Spleen (tissue), 11 donors: ENCODE measurements at regions not wholly inside any gene's neighbourhood (a gene's known extent, or its start where the extent isn't known, plus 50 kb on each side); places are given as distances from the start of the nearest gene placed in this dataset.
"Not testable (repeated sequence)": the region's sequence is repeated elsewhere in the genome, so short reads cannot be mapped to it uniquely, and the experiment has no call there.

Source experiments
- DNase-seq: peaks from one replicate; pipeline ENCODE4 v3.0.0-alpha.2; 2020
- H3K27ac ChIP-seq, 8 donors: fragments of 200-600 bp; sonication (generic) in 7 of 8; 1 replicate in 4 of 8; 2 replicates in 4 of 8; pipeline versions ENCODE4 v1.5.0 to v1.8.0; 2016 to 2021; ENCODE audit warnings: inconsistent platforms in 4 of 8, mild to moderate bottlenecking in 4 of 8, moderate library complexity in 1 of 8
- H3K27me3 ChIP-seq, 7 donors: fragments of 200-600 bp; sonication (generic) in 6 of 7; replicated peaks in 1 of 7; 1 replicate in 4 of 7; 2 replicates in 3 of 7; pipeline versions ENCODE4 v1.5.0 to v1.8.0; 2016 to 2021; ENCODE audit warnings: inconsistent platforms in 3 of 7, mild to moderate bottlenecking in 1 of 7
- H3K36me3 ChIP-seq, 6 donors: fragments of 200-600 bp; sonication (generic) in 5 of 6; 1 replicate in 4 of 6; 2 replicates in 2 of 6; pipeline versions ENCODE4 v1.5.0 to v1.8.0; 2016 to 2021; ENCODE audit warnings: inconsistent platforms in 2 of 6
- H3K4me1 ChIP-seq, 6 donors: fragments of 200-600 bp; sonication (generic) in 5 of 6; 1 replicate in 3 of 6; 2 replicates in 3 of 6; pipeline versions ENCODE4 v1.5.0 to v1.8.0; 2016 to 2021; ENCODE audit warnings: inconsistent platforms in 3 of 6
- H3K4me3 ChIP-seq, 8 donors: fragments of 200-600 bp; sonication (generic) in 7 of 8; 1 replicate in 4 of 8; 2 replicates in 4 of 8; pipeline versions ENCODE4 v1.5.0 to v1.8.0; 2016 to 2021; ENCODE audit warnings: inconsistent platforms in 4 of 8, mild to moderate bottlenecking in 4 of 8, moderate library complexity in 2 of 8
- H3K9me3 ChIP-seq, 8 donors: fragments of 200-600 bp; sonication (generic) in 7 of 8; 1 replicate in 4 of 8; 2 replicates in 4 of 8; pipeline versions ENCODE4 v1.5.0 to v1.8.0; 2016 to 2021; ENCODE audit warnings: inconsistent platforms in 4 of 8
- POLR2A ChIP-seq, 3 donors: fragments of 450-650 bp; IDR thresholded peaks; one replicate each; pipeline ENCODE4 v1.5.1; 2017; ENCODE audit warnings: antibody characterized with exemption in 3 of 3, mild to moderate bottlenecking in 1 of 3
- POLR2AphosphoS5 ChIP-seq, 3 donors: sonication (generic); formaldehyde crosslinking; IDR thresholded peaks; one replicate each; pipeline ENCODE4 v1.5.1; 2017; ENCODE audit warnings: antibody characterized with exemption in 3 of 3
- WGBS, 5 donors: extraction: QIAGEN DNeasy Blood & Tissue Kit in 3 of 5; methylation state at CpG; one replicate each; pipeline versions ENCODE4 v1.1.5 to v1.1.7; 2013 to 2018; 5-methylcytosine and 5-hydroxymethylcytosine counted together
- intact Hi-C: fragments of 100-400 bp; cut with DNase I; formaldehyde crosslinking; loops from one replicate; pipeline ENCODE4 v1.15.0; 2023; ENCODE audit warnings: low total_unique reads
- TF ChIP-seq, protein P1 (sequence below), 11 experiments: fragments of 200-600 bp in 7 of 11; fragments of 450-650 bp in 4 of 11; sonication (generic) in 4 of 11; IDR thresholded peaks in 8 of 11; conservative IDR thresholded peaks in 3 of 11; 1 replicate in 7 of 11; 2 replicates in 4 of 11; pipeline versions ENCODE4 v1.4.0 to v1.8.0; 2016 to 2021; ENCODE audit warnings: antibody characterized with exemption in 11 of 11, inconsistent platforms in 4 of 11, mild to moderate bottlenecking in 1 of 11
- donor health status: healthy with polysubstance abuse.
- donor health status: DM: no; HTN: no; CAD: no; lungs with moderate emphysema.
- donor health status: DM: no; HTN: no; CAD: no.
- donor health status: Bipolar disorder and iron deficiency.
- donor health status: healthy.
- donor health status: DM: no; HTN: no; CAD: no.
- donor health status: DM: yes; HTN: yes; CAD: no.

DNA sequence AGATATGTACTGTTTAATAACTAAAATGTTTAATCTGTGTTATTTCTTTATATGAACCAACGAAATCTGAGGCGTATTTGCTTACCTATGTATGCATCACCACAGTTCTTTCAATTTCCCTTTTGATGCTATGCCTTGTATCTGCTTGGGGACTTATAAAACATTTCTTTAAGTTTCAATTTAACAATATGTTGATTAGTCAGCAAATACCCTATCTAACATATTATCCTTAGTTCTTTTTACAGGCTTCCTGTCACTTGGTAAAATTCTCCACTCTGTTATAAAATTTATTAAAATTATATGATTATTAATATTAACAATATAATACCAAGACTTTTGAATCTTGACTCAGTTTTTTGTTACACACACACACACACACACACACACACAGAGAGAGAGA lies 174.3 kb downstream of the CPS1 start:
- Histone ChIP-seq H3K4me3 (no peak overlapping the region), H3K27me3 (no peaks in the 10 kb centered on the region), H3K9me3 (no peaks in the 10 kb centered on the region), H3K4me1 (no peaks in the 10 kb centered on the region), H3K27ac (no peak overlapping the region), H3K36me3 (no peaks in the 10 kb centered on the region)
- no peak for DNase-seq
- intact Hi-C loops = no loop called here
- TF ChIP-seq POLR2AphosphoS5 (IDR thresholded peaks at IDR 0.05) = no peak
- TF ChIP-seq, protein P1, sequence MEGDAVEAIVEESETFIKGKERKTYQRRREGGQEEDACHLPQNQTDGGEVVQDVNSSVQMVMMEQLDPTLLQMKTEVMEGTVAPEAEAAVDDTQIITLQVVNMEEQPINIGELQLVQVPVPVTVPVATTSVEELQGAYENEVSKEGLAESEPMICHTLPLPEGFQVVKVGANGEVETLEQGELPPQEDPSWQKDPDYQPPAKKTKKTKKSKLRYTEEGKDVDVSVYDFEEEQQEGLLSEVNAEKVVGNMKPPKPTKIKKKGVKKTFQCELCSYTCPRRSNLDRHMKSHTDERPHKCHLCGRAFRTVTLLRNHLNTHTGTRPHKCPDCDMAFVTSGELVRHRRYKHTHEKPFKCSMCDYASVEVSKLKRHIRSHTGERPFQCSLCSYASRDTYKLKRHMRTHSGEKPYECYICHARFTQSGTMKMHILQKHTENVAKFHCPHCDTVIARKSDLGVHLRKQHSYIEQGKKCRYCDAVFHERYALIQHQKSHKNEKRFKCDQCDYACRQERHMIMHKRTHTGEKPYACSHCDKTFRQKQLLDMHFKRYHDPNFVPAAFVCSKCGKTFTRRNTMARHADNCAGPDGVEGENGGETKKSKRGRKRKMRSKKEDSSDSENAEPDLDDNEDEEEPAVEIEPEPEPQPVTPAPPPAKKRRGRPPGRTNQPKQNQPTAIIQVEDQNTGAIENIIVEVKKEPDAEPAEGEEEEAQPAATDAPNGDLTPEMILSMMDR (IDR thresholded peaks at IDR 0.05 in 8 of 11, conservative IDR thresholded peaks at IDR 0.05 in 3 of 11) = no peak
- TF ChIP-seq POLR2A (IDR thresholded peaks at IDR 0.05) = no peak
- WGBS, 5 donors = 85 to 93% (median 89%) methylated on average over 2 of the region's 2 CpGs

GRCh38 chr2:210746826-210747225 lies 190.4 kb downstream of the CPS1 start:
- DNase-seq, H3K4me3 ChIP-seq, H3K36me3 ChIP-seq, H3K4me1 ChIP-seq, H3K27me3 ChIP-seq, intact Hi-C loops, H3K27ac ChIP-seq, H3K9me3 ChIP-seq: not testable (repeated sequence)
- WGBS, 5 donors = 36 to 51% (median 41%) methylated on average over 9 of the region's 9 CpGs

DNA sequence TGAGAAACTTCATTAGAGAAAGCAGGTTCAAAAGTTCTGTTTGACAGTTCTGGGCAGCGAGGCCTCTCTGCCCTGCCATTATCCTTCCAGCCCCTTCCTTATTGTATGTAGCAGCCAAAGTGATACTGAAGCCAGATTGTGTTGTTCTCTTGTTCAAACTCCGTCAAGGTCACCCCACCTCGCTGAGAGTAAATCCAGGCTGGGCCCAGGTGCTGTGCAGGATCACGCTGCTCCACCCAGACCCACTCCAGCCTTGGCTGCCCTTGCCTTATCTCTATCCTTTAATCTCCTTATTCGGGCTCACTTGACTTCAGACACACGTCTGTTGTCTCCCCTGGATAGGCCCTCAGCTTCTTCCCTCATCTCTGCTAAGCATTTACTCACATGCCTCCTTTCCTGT lies 196.1 kb downstream of the CPS1 start:
- no peak overlapping the region for H3K27ac ChIP-seq
- TF ChIP-seq POLR2A (IDR thresholded peaks at IDR 0.05) (no peak), POLR2AphosphoS5 (IDR thresholded peaks at IDR 0.05) (no peak)
- TF ChIP-seq, protein P1 (IDR thresholded peaks at IDR 0.05 in 8 of 11, conservative IDR thresholded peaks at IDR 0.05 in 3 of 11) = no peak
- WGBS, 5 donors = 64 to 74% (median 70%) methylated on average over 6 of the region's 6 CpGs

DNA sequence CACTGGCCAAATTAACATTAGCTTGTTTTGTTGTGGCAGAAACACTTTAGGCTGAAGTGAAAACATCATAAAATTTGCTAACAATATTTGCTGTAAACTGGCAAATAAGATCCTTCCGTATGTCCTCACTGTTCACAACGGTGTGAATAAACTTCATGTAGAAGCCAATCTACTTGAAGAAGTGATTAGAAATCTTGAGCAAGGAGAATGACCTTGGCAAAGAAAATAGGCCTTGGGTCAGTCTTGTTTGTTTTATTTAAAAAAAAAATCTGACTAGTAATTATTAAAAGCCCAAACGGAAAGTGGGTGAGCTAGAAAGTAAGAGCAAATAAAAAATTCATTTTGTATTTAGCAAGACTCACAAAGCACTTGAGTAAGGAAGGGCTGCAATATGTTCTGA lies 197.0 kb downstream of the CPS1 start:
- H3K9me3 ChIP-seq = no peaks in the 10 kb centered on the region
- H3K4me3 ChIP-seq = no peak overlapping the region
- H3K4me1 ChIP-seq = no peaks in the 10 kb centered on the region
- WGBS, 5 donors = 70 to 85% (median 81%) methylated on average over 3 of the region's 3 CpGs
- TF ChIP-seq POLR2A (IDR thresholded peaks at IDR 0.05) (no peak), POLR2AphosphoS5 (IDR thresholded peaks at IDR 0.05) (no peak)
- TF ChIP-seq, protein P1 (IDR thresholded peaks at IDR 0.05 in 8 of 11, conservative IDR thresholded peaks at IDR 0.05 in 3 of 11) = no peak
- no peak for DNase-seq
- no peaks in the 10 kb centered on the region for H3K27me3 ChIP-seq
- H3K27ac ChIP-seq = no peak overlapping the region
- intact Hi-C loops = no loop called here
- no peaks in the 10 kb centered on the region for H3K36me3 ChIP-seq

More for the DNA sequence above, 196.1 kb downstream of the CPS1 start:
- no peak for DNase-seq
- H3K4me3 ChIP-seq = no peak overlapping the region
- no peaks in the 10 kb centered on the region for H3K27me3 ChIP-seq
- intact Hi-C loops = no loop called here
- no peaks in the 10 kb centered on the region for H3K9me3 ChIP-seq
- no peaks in the 10 kb centered on the region for H3K36me3 ChIP-seq
- H3K4me1 ChIP-seq = no peaks in the 10 kb centered on the region

DNA sequence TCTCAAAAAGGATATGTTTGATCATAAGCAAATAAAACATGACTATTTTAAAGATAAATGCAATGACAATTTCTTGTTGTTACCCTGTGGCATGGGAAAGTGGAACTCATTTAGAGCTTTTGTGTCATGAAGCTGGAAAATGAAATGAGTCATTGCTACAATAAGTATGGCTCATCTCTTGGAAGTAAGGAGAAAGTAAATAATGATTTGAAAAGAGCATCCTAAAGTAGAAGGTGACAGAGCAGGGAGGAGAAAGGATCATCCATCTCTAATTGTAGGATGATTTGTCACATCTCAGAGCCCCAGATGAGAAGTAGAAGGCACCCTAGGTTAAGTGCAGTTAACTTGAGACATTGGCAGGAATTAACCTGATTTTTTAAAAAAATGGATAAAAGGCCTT lies 200.5 kb downstream of the CPS1 start:
- TF ChIP-seq POLR2A (IDR thresholded peaks at IDR 0.05) (no peak), POLR2AphosphoS5 (IDR thresholded peaks at IDR 0.05) (no peak)
- TF ChIP-seq, protein P1 (IDR thresholded peaks at IDR 0.05 in 8 of 11, conservative IDR thresholded peaks at IDR 0.05 in 3 of 11) = no peak
- H3K27me3 ChIP-seq = no peaks in the 10 kb centered on the region
- no peaks in the 10 kb centered on the region for H3K9me3 ChIP-seq
- no peak overlapping the region for H3K4me3 ChIP-seq
- H3K27ac ChIP-seq = no peak overlapping the region
- intact Hi-C loops = no loop called here
- H3K4me1 ChIP-seq = no peaks in the 10 kb centered on the region
- no peak for DNase-seq
- H3K36me3 ChIP-seq = no peaks in the 10 kb centered on the region
